ENCODE measurements at regions not wholly inside any gene's neighbourhood (a gene's known extent, or its start where the extent isn't known, plus 50 kb on each side); places are given as distances from the start of the nearest gene placed in this dataset.
"Not testable (repeated sequence)": the region's sequence is repeated elsewhere in the genome, so short reads cannot be mapped to it uniquely, and the experiment has no call there.

DNA sequence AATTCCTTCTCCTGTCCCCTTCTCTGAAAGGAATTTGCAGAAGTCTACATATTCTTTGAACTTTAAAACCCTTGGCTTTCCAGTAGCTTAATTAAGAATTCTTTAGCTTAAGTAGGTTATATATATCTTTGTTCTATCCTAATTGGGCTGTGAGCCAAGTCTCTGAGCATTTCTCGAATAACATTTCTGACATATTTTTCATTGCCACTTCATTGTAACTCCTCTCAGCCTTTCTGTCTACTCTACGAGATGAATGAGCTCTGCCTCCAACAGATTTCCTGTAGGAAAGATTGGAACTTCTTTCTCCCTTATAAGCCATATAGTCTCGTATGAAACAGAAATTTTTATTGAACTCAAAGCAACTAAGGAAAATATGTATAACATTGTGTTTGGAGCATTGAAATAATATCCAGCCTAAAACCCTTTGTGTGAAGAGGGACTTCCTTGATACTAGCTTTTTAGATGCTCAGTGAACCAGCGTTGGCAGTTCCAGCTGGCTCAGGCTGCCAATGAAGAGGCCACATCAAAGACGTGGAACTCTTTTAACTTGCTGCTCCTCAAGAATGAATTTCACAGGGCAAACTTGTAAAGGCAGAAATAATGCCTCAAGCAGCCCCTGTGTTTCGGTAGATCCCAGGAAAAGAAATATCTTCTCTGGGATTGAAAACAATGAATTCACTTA lies 87.7 kb upstream of the NOX3 start:
- DNase-seq: peak; percentile 70

DNA sequence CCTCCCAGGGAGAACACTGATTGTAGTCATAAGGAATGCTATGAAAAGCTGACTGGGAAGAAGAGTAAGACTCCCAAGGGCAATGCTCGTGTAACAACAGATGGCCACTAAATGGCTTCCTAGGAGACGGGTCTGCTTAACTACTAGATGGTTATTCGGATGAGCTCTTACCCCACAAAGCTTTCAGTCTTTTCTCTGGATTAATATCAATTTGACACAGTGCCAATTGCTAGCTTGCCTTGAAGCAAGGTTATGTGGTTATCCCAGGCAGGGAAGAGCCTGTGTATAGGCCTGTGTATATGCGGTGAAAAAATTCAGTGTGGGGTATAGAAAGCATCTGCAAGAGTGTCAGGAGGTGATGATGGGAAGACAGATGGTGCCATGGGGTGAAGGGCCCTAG lies 86.4 kb upstream of the NOX3 start:
- peak; percentile 37 for DNase-seq

DNA sequence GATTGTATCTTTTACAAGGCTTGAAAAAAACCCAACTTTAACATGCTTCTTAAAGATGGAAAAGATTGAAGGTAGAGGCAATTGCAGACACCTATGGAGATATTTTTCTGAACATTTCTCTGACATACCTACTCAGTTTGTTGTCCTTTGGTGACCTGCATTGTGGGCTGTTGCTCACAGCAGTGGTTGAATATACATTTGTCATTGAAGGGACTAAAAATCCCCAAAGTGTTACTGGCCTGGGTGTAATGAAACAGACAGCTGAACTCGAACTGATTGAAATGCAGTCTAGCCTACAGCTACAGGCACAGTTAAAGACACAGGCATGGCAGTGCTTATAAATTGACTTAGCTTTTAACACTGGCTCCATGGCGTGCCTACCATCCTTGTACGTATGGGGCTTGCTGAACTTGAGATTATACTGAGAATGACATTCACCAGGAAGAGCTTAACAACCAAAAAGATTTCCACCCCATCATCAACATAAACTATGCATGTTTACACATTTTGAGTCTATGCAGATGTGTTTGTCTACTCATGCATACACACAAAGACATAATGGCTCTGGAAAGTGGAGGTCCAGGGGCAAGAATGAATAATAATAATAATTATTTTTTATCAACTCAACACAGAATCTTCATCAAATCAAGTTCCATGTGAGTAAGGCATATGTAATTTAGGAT lies 83.2 kb upstream of the NOX3 start:
- no peak for DNase-seq

DNA sequence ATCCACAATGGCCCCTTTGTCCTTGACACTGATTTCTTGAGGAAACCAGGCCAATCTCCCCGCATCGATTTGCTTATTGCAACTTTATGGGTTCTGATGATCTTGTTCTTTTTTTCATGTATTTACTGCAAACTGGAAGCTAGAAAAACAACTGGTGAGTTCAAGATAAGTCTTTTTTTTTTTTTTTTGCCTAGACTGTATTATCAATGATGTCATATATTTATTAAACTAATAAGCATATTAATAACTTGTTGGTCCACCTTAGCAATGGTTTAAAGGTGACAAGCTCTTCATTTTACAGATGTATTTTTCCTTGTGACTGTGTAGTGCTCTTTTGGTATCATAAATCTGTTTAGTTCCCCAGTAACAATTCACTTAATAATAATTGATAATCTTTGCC lies 79.0 kb upstream of the NOX3 start:
- no peak for DNase-seq

DNA sequence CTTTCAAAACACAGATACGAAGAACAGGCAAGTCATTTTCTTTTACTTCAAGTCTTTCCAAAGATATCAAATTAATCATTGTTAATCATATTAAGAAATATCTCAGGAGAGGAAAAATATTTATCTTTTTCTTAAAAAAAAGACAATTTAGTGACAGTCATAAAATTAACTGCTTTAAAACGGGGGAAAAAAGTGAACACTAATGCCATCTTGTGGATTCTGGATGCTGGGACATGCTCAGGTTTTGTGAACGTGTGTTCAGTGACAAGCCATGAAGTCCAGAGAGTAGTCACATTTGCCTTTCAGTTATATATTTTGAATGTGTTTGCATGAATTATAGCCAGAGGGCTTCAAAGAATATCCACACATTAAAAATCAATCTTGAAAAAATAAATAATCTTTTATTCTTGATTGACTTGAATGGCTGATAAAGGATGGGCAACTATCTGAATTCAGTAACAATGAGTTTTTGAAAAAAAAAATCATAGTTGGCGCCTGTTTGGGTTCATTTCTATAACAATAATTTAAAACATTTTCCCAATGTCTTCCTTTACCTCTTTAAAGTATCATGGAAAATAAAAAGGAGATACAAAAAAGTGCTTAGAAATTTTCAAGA lies 74.7 kb upstream of the NOX3 start:
- peak; percentile 57 for DNase-seq

DNA sequence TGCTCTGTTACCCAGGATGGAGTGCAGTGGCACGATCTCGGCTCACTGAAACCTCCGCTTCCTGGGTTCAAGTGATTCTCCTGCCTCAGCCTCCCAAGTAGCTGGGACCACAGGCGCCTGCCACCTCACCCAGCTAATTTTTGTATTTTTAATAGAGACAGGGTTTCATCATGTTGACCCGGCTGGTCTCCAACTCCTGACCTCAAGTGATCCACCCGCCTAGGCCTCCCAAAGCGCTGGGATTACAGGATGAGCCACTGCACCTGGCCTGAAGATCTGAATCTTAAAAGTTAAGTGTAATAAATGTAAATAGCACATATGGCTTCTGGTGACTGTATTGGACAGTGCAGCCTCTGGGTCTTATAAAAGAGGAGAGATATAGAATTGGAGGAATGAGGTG lies 74.2 kb upstream of the NOX3 start:
- not testable (repeated sequence) for DNase-seq

DNA sequence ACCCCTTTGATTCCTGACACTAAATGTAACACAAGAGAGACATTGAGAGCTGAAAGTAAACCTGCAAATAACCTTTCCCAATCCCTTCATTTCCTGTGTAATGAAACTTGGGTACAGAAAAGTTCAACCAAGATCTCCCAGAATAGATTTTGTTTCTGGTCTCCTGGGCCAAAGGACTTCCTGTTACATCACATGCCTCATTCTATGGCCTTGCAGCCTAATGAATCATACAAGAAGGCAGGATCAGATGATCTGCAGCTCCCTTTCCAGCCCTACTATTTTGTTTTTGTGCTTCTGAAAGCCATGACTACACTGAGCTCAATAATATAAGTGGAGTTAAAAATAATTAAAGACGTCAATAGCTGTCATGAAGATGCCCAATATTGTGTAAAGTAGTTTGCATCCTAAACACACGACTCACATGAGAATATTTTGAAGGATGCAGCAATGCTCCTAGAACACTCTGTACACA lies 73.4 kb upstream of the NOX3 start:
- peak; percentile 92 for DNase-seq

DNA sequence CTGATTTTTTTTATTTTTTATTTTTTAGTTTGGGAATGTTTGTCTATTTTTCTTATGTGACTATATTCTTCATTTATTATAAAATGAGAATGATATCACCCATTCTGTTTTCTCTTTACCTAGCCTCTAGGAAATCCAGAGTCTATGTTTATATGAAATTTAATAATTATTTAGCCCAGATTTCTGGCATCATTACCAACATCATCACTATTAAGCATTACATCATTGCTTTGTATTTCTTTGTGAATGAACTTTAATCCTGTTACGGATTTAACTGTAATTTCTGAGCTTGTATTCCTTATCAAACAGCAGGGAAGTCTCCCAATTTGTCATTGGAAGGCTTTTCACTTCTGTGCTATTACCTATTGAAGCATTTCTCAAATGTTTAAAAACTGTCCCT lies 72.7 kb upstream of the NOX3 start:
- no peak for DNase-seq

DNA sequence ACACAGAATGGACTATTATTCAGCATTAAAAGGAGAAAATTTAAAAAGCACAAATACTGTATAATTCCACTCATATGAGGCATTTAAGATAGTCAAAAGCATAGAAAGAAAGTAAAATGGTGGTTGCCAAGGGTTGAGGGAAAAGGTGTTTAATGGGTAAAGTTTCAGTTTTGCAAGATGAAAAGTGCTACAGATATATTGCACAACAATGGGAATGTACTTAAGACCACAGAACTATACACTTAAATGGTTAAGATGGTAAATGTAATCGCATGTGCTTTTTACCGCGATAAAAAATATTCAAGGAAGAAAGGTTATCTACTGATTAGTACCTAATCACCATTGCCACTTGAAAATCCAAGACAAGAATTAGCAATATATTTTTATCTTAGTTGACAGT lies 71.8 kb upstream of the NOX3 start:
- no peak for DNase-seq

DNA sequence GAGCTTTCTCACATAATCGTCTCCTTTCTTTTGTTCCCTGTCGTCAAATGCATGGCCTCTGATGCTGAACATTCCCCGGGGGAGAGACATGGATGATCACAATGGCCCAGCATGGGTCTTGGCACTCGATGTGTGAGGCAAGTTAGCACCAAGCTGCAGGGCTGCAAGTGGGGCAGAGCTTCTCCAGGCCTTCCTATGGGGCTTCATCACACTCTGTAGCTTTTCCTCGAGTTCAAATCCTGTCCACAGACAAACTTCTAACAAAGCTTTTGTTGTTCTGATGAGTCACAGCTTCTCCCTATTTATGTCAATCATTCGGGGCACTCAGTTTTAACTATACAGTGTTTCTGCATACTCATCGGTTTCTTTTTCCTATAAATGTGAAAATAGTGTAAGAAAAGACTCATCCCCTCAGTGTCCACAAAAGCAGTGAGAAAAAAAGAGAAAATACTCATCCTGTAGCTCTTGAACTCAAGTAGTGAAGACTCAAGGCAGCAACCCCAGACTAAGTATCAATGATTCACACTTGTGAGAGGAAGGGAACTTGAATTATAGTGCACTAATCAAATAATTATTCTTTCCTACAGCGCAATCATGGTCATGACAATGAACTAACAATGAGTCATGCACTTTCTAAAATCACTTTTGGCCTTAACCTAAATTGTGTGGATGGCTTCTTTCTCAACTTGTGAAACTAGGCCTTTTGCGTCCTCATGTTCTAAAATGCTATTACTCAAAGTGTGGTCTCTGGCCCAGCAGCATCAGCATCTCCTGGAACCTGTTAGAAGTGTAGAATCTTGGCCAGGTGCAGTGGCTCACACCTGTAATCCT lies 68.4 kb upstream of the NOX3 start:
- peak; percentile 87 for DNase-seq

DNA sequence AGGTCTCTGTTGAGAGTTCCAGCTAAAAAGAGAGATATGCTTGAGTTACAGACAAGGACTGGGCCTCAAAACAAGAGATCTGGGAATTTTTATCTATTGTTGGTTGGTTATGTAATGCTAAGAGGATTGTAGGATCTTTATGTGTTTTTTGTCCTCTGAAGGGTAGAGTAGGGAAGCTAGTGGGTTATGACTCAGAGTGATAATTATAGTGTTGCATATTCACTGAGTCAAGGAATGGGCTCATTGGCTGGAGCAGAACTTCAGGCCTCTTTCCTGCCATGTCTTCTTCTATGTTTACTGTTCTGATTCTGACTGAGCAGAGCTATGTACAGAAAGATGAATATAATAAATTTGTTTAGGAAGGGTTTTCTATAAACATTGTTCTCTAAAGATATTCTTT lies 66.1 kb upstream of the NOX3 start:
- DNase-seq: peak; percentile 61

DNA sequence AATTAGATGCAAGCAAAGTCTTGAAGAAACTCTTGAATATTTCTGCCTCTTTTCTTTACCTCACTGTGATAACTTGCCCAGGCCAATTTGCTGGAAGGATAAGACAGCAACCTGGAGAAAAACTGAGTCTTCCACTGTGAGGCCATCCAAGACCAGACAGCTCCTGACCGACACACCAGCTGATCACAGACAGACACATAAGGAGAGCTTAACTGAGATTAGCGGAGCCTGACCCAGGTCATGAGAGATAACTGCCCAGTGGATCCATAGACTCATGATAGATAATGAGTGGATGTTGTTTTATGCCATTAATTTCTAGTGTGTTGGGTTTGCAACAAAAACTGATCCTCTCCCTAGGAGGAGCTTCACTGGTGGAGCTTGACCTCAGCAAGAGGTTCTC lies 64.4 kb upstream of the NOX3 start:
- no peak for DNase-seq

DNA sequence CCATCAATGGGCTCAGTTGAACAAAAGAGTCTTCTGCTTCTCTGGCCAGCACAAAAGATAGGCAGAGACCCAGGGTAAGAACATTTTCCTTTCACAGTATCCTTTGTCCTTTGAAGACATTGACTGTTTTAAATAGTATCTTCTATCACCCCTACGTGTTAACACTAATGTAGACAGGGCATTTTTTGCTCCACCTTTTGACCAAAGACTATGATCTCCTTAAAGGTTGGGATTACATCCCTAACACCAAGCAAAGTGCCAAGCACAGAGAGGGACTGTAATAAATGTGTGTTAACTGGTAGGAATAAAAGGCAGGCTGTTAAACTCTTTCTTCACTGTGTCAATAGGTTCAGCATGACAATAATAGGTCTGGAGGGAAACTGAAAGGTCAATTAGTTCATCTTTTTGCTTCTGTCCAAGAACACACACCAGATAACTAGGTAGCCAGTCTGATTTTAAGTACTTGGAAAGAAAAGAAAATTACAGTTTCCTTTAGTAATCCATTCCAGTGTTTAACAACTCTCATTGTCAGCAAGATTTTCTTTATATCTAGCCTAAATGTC lies 63.6 kb upstream of the NOX3 start:
- no peak for DNase-seq

DNA sequence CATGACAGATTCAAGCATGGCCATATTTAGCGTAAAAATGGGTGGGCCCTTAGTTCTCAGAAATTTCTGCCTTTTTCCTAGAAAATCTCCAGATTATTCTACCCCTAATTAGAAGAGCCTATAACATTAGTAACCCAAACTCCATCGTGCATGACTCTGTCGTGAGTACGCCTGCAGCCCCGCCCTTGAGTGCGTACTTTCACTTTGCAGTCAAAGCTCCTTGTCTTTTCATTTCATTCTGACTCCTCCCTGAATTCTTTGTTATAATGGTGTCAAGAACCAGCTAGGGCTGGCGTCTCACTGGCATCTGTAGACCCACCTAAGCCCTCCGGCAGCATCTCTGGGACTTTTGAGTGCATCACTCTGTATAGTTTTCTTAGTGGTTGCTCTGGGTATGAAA lies 61.7 kb upstream of the NOX3 start:
- no peak for DNase-seq

DNA sequence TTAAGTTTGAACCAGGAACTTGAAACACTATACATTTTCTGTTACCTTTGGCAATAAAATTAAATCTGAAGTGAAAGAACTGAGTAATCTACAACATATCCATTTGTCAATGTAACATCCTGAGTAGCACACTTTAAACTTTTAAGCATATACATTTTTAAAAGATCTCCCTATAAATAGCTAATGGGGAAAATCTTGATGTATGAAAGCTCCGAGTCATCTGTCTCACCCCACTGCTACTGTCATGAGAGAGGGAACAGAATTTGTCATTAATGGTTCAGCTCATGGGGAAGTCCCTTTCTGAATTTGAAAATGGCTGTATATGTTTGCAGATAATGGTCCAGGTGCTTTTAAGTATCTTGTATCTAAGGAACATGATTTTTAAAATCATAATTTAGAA lies 55.2 kb upstream of the NOX3 start:
- DNase-seq: no peak

DNA sequence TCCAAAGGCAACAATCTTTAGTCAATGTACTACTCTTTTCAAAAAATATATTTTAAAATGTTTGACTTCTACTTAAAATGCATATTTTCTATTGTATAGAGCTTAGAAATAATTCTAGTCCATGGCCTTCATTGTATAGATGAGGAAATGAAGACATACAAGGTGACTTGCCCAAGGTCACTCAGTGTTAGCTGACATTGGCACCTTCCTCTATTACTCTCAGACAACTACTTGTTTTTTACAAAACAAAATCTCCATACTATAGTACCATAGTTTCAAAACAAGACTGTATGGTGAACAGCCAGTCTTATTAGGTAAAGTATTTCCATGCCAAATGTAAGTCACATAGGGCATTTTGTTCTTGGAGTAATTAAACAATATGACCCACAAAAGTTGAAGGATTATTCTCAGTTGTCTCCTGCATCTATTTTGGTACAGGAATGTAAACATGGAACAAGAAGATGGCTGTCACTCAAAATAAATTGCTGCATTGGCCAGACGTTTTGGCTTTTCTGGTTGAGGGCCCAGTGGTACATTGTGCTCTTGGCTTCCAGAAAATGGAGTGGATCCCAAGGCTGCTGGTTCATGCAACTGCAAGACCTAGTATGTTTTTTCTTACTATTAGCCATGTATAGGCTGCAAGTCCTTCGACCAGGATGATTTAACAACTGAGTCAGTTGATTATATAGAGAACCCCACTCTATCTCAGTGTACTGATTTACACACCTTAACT lies 54.3 kb upstream of the NOX3 start:
- no peak for DNase-seq

DNA sequence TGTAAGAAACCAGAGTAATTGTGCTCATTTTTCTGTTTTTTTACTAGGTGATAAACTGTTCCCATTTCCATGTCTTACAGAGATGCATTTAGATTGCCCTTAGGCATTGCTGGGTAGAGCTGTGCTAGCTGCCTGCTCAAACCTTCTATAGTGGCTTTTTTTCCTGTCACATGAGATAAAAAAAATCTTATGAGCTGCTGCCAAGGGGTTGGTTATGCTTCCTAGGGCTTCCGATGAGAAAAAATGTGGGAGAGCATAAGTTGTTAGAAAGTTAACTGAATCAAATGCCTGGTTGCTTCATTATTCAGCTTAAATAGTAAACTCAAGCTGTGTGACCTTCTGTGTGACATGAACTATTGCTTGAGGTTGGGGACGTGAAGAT lies 50.0 kb upstream of the NOX3 start:
- no peak for DNase-seq

Measured in fibroblast of skin of right biceps (primary cell).